ENCODE measurements at regions not wholly inside any gene's neighbourhood (a gene's known extent, or its start where the extent isn't known, plus 50 kb on each side); places are given as distances from the start of the nearest gene placed in this dataset.

DNA sequence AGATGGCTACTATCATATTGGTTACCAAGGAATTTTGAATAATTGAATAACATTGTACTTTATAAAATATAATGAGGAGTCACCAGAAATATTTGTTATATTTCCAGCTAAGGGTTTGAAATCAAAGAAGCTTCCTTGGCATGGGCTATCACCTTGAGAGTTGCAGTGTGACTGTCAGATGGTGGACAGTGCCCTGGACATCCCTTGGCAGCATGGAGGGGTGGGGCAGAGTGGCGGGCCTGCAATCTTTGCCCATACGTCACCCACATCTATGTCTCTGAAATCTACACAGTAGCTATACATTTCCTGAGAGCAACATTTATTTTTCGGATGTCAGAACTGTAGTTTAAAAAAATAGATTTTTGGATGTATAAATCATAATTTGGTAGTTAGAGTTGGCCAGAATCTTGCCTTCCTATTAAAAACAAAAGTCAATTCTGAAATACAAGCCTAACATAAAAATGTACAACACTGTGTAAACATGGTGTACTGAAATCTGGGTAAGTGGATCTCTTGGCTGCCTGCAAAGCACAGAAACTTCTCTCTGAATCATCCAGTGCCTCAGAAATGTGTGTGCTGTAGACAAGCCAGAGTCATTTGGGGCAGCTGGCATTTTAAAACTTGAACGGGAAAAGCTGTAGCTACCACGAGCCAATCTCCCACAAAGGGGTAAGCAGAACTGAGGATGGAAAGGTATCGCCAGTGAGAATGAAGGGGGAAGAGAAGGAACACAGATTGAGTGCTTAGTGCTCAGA lies 124.2 kb upstream of the ARHGAP28 start:
- BruUV-seq (replicated peaks): no TSS peak
- H3K36me3 ChIP-seq (ENCODE audit: control insufficient read depth, insufficient read depth, low read length): no peaks in the 10 kb centered on the region
- TF ChIP-seq, protein P1, sequence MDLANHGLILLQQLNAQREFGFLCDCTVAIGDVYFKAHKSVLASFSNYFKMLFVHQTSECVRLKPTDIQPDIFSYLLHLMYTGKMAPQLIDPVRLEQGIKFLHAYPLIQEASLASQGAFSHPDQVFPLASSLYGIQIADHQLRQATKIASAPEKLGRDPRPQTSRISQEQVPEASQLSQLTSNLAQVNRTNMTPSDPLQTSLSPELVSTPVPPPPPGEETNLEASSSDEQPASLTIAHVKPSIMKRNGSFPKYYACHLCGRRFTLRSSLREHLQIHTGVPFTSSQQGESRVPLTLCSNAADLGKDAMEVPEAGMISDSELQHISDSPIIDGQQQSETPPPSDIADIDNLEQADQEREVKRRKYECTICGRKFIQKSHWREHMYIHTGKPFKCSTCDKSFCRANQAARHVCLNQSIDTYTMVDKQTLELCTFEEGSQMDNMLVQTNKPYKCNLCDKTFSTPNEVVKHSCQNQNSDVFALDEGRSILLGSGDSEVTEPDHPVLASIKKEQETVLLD (IDR thresholded peaks at IDR 0.05): no peak
- TF ChIP-seq ZNF121 (CRISPR knock-in tag; conservative IDR thresholded peaks at IDR 0.05) (no peak), PHF21A (IDR thresholded peaks at IDR 0.05; ENCODE audit: borderline replicate concordance, low read depth) (no peak), GABPA (tag; conservative IDR thresholded peaks at IDR 0.05; ENCODE audit: low read depth) (no peak), TEAD4 (IDR thresholded peaks at IDR 0.05; ENCODE audit: low read length) (no peak), TEAD4 (CRISPR knock-in tag; IDR thresholded peaks at IDR 0.05; ENCODE audit: borderline replicate concordance) (no peak), PHTF2 (CRISPR knock-in tag; IDR thresholded peaks at IDR 0.05) (no peak), HLTF (IDR thresholded peaks at IDR 0.05) (no peak), XRCC4 (IDR thresholded peaks at IDR 0.05; ENCODE audit: extremely low read depth, insufficient read depth, insufficient read length) (no peak), JUNB (CRISPR knock-in tag; conservative IDR thresholded peaks at IDR 0.05) (no peak), NONO (IDR thresholded peaks at IDR 0.05; ENCODE audit: low read depth in 2 of 2, low read length in 1 of 2) (no peak)
- TF ChIP-seq, protein P2, sequence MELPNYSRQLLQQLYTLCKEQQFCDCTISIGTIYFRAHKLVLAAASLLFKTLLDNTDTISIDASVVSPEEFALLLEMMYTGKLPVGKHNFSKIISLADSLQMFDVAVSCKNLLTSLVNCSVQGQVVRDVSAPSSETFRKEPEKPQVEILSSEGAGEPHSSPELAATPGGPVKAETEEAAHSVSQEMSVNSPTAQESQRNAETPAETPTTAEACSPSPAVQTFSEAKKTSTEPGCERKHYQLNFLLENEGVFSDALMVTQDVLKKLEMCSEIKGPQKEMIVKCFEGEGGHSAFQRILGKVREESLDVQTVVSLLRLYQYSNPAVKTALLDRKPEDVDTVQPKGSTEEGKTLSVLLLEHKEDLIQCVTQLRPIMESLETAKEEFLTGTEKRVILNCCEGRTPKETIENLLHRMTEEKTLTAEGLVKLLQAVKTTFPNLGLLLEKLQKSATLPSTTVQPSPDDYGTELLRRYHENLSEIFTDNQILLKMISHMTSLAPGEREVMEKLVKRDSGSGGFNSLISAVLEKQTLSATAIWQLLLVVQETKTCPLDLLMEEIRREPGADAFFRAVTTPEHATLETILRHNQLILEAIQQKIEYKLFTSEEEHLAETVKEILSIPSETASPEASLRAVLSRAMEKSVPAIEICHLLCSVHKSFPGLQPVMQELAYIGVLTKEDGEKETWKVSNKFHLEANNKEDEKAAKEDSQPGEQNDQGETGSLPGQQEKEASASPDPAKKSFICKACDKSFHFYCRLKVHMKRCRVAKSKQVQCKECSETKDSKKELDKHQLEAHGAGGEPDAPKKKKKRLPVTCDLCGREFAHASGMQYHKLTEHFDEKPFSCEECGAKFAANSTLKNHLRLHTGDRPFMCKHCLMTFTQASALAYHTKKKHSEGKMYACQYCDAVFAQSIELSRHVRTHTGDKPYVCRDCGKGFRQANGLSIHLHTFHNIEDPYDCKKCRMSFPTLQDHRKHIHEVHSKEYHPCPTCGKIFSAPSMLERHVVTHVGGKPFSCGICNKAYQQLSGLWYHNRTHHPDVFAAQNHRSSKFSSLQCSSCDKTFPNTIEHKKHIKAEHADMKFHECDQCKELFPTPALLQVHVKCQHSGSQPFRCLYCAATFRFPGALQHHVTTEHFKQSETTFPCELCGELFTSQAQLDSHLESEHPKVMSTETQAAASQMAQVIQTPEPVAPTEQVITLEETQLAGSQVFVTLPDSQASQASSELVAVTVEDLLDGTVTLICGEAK (IDR thresholded peaks at IDR 0.05): no peak
- TF ChIP-seq, protein P2 (CRISPR knock-in tag; IDR thresholded peaks at IDR 0.05): no peak

More for the DNA sequence above, 124.2 kb upstream of the ARHGAP28 start:
- peaks cover 0 to 5% of the 10 kb centered on the region in 2 experiments; a peak in 1 of 5 replicates for H3K27me3 ChIP-seq (ENCODE audit: control insufficient read depth in 2 of 2, insufficient read depth in 2 of 2, low read length in 2 of 2)
- intact Hi-C loops (cut with micrococcal nuclease): loop anchor here (5.0 kb wide), 1 partner anchor 282 kb away; no protein-coding TSS in a partner anchor
- in situ Hi-C loops (cut with MboI): no loop called here
- FAIRE-seq (no peak), ATAC-seq (no peak), DNase-seq (ENCODE audit: extremely low read depth in 1 of 4, low spot score in 3 of 4) (no peak)
- H3K9me1 ChIP-seq (ENCODE audit: control insufficient read depth, insufficient read depth, low read length): no peaks in the 10 kb centered on the region
- no peak overlapping the region for H2AFZ ChIP-seq (ENCODE audit: low read depth, low read length)
- H3K79me2 ChIP-seq (ENCODE audit: control insufficient read depth, insufficient read depth, low read length): no peaks in the 10 kb centered on the region
- no peak overlapping the region for H3K4me2 ChIP-seq (ENCODE audit: insufficient read depth, low read length)
- CTCF ChIA-PET (ENCODE audit: low intra/inter-chr PET ratio): no interaction called here
- H3K4me1 ChIP-seq (replicated peaks in 1 of 2; ENCODE audit: control insufficient read depth in 2 of 2, insufficient read depth in 2 of 2, low read length in 2 of 2): no peaks in the 10 kb centered on the region
- H3K9ac ChIP-seq (ENCODE audit: insufficient read depth in 1 of 2, low read depth in 2 of 2, low read length in 2 of 2): no peak overlapping the region
- POLR2A ChIA-PET: interaction anchor here (0.6 to 1.8 kb wide), 2 partner anchors 10 to 584 kb away, joined by 4 to 5 read pairs; no protein-coding TSS in a partner anchor
- no peak overlapping the region for H3K27ac ChIP-seq (ENCODE audit: extremely low read depth, low read depth, low read length)
- no peaks in the 10 kb centered on the region for H4K20me1 ChIP-seq (replicated peaks; ENCODE audit: control insufficient read depth, insufficient read depth, low read length)
- no peaks in the 10 kb centered on the region for H3K9me3 ChIP-seq (replicated peaks; ENCODE audit: control insufficient read depth, insufficient read depth, low read depth, low read length)
- 2% methylated on average over 6 of the region's 6 CpGs for WGBS (ENCODE audit: insufficient coverage, low coverage, missing lambda C conversion rate)
- H3K4me3 ChIP-seq: no peak overlapping the region
